ENCODE measurements at regions not wholly inside any gene's neighbourhood (a gene's known extent, or its start where the extent isn't known, plus 50 kb on each side); places are given as distances from the start of the nearest gene placed in this dataset.

- TF ChIP-seq, protein P1, sequence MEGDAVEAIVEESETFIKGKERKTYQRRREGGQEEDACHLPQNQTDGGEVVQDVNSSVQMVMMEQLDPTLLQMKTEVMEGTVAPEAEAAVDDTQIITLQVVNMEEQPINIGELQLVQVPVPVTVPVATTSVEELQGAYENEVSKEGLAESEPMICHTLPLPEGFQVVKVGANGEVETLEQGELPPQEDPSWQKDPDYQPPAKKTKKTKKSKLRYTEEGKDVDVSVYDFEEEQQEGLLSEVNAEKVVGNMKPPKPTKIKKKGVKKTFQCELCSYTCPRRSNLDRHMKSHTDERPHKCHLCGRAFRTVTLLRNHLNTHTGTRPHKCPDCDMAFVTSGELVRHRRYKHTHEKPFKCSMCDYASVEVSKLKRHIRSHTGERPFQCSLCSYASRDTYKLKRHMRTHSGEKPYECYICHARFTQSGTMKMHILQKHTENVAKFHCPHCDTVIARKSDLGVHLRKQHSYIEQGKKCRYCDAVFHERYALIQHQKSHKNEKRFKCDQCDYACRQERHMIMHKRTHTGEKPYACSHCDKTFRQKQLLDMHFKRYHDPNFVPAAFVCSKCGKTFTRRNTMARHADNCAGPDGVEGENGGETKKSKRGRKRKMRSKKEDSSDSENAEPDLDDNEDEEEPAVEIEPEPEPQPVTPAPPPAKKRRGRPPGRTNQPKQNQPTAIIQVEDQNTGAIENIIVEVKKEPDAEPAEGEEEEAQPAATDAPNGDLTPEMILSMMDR (conservative IDR thresholded peaks at IDR 0.05 in 1 of 2, IDR thresholded peaks at IDR 0.05 in 1 of 2; ENCODE audit: extremely low read depth in 1 of 2, insufficient read depth in 1 of 2, low read depth in 1 of 2, low read length in 2 of 2) = no peak
- TF ChIP-seq EZH2 (IDR thresholded peaks at IDR 0.05; ENCODE audit: borderline replicate concordance, low read length) = no peak
These were observed 434.2 kb upstream of the MKI67 start for GRCh38 chr10:128560406-128560805.

Measured in mammary epithelial cell (primary cell).